K562 (cell line): ENCODE measurements at regions not wholly inside any gene's neighbourhood (a gene's known extent, or its start where the extent isn't known, plus 50 kb on each side); places are given as distances from the start of the nearest gene placed in this dataset.

Experiments used
- ATAC-seq: fragments of 200-7000 bp; cut with Tn5 transposase; 3 replicates; pipeline ENCODE4 v1.9.1; 2020; ENCODE audit warnings: moderate library complexity
- BruUV-seq: library from RNA; stranded (reverse); fragments of 400-500 nt; replicated peaks from 2 replicates; lab custom pipeline; 2021; lab: Mats Ljungman, UMichigan
- CTCF ChIA-PET: fragments of 300-600 bp; formaldehyde crosslinking; extraction: SDS; loops from one replicate; lab custom pipeline; 2021; ENCODE audit warnings: low intra/inter-chr PET ratio; lab: Yijun Ruan, JAX
- POLR2A ChIA-PET: fragments of 300-600, 350-650 bp; sonication (Branson Sonifier 250); formaldehyde crosslinking; extraction: SDS; loops from one replicate; lab custom pipeline; 2021; ENCODE audit warnings: antibody characterized with exemption, inconsistent platforms; lab: Yijun Ruan, JAX
- DNase-seq, 4 experiments: peaks; one replicate each; pipeline versions ENCODE4 v3.0.0 to v3.0.0-alpha.2; 2011 to 2018; ENCODE audit warnings: low spot score in 3 of 4, mixed read lengths in 3 of 4; ENCODE audit errors: extremely low read depth in 1 of 4
- FAIRE-seq: peaks from 2 replicates; lab custom pipeline; 2011; peaks lifted over from hg19 to GRCh38; lab: Jason Lieb, UNC
- H2AFZ ChIP-seq: 2 replicates; pipeline ENCODE4 v1.6.0; 2011; ENCODE audit warnings: low read depth, low read length, control low read depth, inconsistent platforms
- H3K27ac ChIP-seq: fragments of 200-600 bp; 3 replicates; pipeline ENCODE4 v1.8.0; 2011; ENCODE audit warnings: low read depth, mild to moderate bottlenecking, control low read depth, inconsistent platforms, low read length, moderate library complexity, mixed read lengths; ENCODE audit errors: extremely low read depth
- H3K27me3 ChIP-seq, 2 experiments: fragments of 300-600 bp in 1 of 2; 2 replicates in 1 of 2; 3 replicates in 1 of 2; pipeline versions ENCODE4 v1.6.0 to v1.8.0; 2011; ENCODE audit warnings: inconsistent platforms in 2 of 2, low read length in 2 of 2, mild to moderate bottlenecking in 1 of 2, mixed read lengths in 1 of 2, moderate library complexity in 1 of 2; ENCODE audit not compliant: control insufficient read depth in 2 of 2, insufficient read depth in 2 of 2
- H3K36me3 ChIP-seq: fragments of 300-600 bp; 3 replicates; pipeline ENCODE4 v1.8.0; 2011; ENCODE audit warnings: mild to moderate bottlenecking, low read length, inconsistent platforms; ENCODE audit not compliant: control insufficient read depth, insufficient read depth
- H3K4me1 ChIP-seq, 2 experiments: fragments of 200-600 bp in 1 of 2; replicated peaks in 1 of 2; 2 replicates in 1 of 2; 3 replicates in 1 of 2; pipeline versions ENCODE4 v1.5.1 to v1.8.0; 2011; ENCODE audit warnings: inconsistent platforms in 2 of 2, low read length in 2 of 2, mild to moderate bottlenecking in 1 of 2, mixed read lengths in 1 of 2, moderate library complexity in 1 of 2; ENCODE audit not compliant: control insufficient read depth in 2 of 2, insufficient read depth in 2 of 2
- H3K4me2 ChIP-seq: 2 replicates; pipeline ENCODE4 v1.6.1; 2011; ENCODE audit warnings: low read length, control low read depth, inconsistent platforms, mixed read lengths; ENCODE audit not compliant: insufficient read depth
- H3K4me3 ChIP-seq: fragments of 200-600 bp; sonication (generic), shearing (Covaris generic); 2 replicates; pipeline ENCODE4 v1.5.1; 2016; ENCODE audit warnings: control low read depth, inconsistent platforms
- H3K79me2 ChIP-seq: fragments of 200-600 bp; 3 replicates; pipeline ENCODE4 v1.8.0; 2011; ENCODE audit warnings: low read length, inconsistent platforms; ENCODE audit not compliant: control insufficient read depth, insufficient read depth
- H3K9ac ChIP-seq, 2 experiments: 2 replicates each; pipeline versions ENCODE4 v1.6.0 to v1.6.1; 2011; ENCODE audit warnings: low read depth in 2 of 2, low read length in 2 of 2, control low read depth in 1 of 2, inconsistent platforms in 1 of 2, mild to moderate bottlenecking in 1 of 2, mixed read lengths in 1 of 2; ENCODE audit not compliant: insufficient read depth in 1 of 2
- H3K9me1 ChIP-seq: one replicate; pipeline ENCODE4 v1.6.0; 2011; ENCODE audit warnings: inconsistent platforms, mild to moderate bottlenecking, low read length, moderate library complexity; ENCODE audit not compliant: control insufficient read depth, insufficient read depth
- H3K9me3 ChIP-seq: replicated peaks from 2 replicates; pipeline ENCODE4 v1.5.1; 2011; ENCODE audit warnings: low read depth, low read length, inconsistent platforms; ENCODE audit not compliant: control insufficient read depth, insufficient read depth
- H4K20me1 ChIP-seq: replicated peaks from 2 replicates; pipeline ENCODE4 v1.6.1; 2011; ENCODE audit warnings: low read length, inconsistent platforms, mixed read lengths; ENCODE audit not compliant: control insufficient read depth, insufficient read depth
- CSDE1 ChIP-seq, 2 experiments: fragments of 450-650 bp; IDR thresholded peaks; 2 replicates each; pipeline ENCODE4 v1.6.1; 2016; ENCODE audit warnings: mild to moderate bottlenecking in 1 of 2
- EWSR1 ChIP-seq: fragments of 450-650 bp; IDR thresholded peaks from 2 replicates; pipeline ENCODE4 v1.6.1; 2018; ENCODE audit warnings: borderline replicate concordance, mild to moderate bottlenecking, low read depth, moderate library complexity; ENCODE audit not compliant: partially characterized antibody
- POLR2A ChIP-seq: fragments of 450-650 bp; conservative IDR thresholded peaks from 2 replicates; pipeline ENCODE4 v1.6.1; 2016
- XRCC4 ChIP-seq: IDR thresholded peaks from one replicate; pipeline ENCODE4 v1.6.1; 2011; ENCODE audit not compliant: insufficient read depth, insufficient read length; ENCODE audit errors: extremely low read depth
- ZNF134 ChIP-seq: fragments of 250-450 bp; sonication (Bioruptor Pico); conservative IDR thresholded peaks from 2 replicates; pipeline ENCODE4 v1.4.0; 2020
- ZNF830 ChIP-seq: fragments of 250-450 bp; sonication (Bioruptor Pico); IDR thresholded peaks from 2 replicates; pipeline ENCODE4 v1.5.0; 2021; ENCODE audit warnings: mild to moderate bottlenecking
- WGBS: fragments of 100-300 bp; shearing (Covaris generic); methylation state at CpG from one replicate; pipeline ENCODE4 v1.1.6; 2016; ENCODE audit warnings: low coverage, mixed read lengths; ENCODE audit not compliant: insufficient coverage; ENCODE audit errors: missing lambda C conversion rate; 5-methylcytosine and 5-hydroxymethylcytosine counted together
- in situ Hi-C: fragments of 300-500 bp; cut with MboI; formaldehyde crosslinking; loops from 4 replicates; pipeline ENCODE4 v1.15.0; 2018; ENCODE audit warnings: inconsistent platforms, mixed read lengths
- intact Hi-C: fragments of 100-400 bp; cut with micrococcal nuclease; formaldehyde crosslinking; loops from 2 replicates; pipeline ENCODE4 v1.14.2; 2022
- TF ChIP-seq, protein P1 (sequence below): fragments of 250-450 bp; sonication (Bioruptor Pico); IDR thresholded peaks from 2 replicates; pipeline ENCODE4 v1.8.0; 2022; ENCODE audit warnings: inconsistent platforms, mild to moderate bottlenecking, moderate library complexity, borderline replicate concordance
- TF ChIP-seq, protein P2 (sequence below): sonication (generic); formaldehyde crosslinking; IDR thresholded peaks from 2 replicates; pipeline ENCODE4 v1.8.0; 2022; ENCODE audit warnings: missing genetic modification reagents, mild to moderate bottlenecking, moderate library complexity, borderline replicate concordance

DNA sequence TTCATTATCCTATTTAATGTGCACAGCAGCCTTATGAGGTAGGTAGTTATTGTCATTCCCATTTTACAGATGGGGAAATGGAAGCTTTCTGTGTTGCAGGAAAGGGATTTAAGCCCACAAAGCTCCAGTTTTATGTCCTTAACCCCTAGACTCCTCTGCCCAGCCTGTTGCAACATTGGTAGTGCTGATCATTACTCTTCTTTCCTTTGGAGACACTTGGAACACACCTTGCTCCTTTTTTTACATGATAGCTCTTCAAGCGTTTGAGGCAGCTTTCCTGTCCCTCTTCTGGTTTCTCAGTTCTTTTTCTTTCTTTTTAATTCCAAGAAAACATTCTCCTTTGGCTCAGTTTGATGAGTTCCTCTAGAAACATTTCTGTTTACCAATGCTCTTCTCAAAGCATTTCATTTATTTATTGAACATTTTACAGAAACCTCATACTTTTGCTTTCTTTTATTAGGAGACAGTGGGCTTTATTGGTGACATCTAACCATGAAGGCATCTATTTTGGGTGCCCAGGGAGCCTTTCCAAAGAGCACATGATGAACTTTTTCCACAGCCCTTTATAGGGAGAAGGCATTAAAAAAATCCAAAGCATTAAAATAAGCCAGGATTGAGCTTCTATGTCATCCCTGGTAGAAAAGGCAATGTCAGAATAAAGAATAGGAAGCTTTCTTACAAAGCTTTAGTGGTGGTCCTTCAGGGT lies 218.0 kb downstream of the TMEM38B start:
- DNase-seq, result no peak
- no peaks in the 10 kb centered on the region for H3K79me2 ChIP-seq
- POLR2A ChIA-PET, result no interaction called here
- intact Hi-C loops, result no loop called here
- no peaks in the 10 kb centered on the region for H3K9me1 ChIP-seq
- H2AFZ ChIP-seq, result no peak overlapping the region
- no peaks in the 10 kb centered on the region for H3K27me3 ChIP-seq
- H3K27ac ChIP-seq, result no peak overlapping the region
- in situ Hi-C loops, result no loop called here
- TF ChIP-seq EWSR1, result no peak
- TF ChIP-seq XRCC4, result no peak
- TF ChIP-seq, protein P1, sequence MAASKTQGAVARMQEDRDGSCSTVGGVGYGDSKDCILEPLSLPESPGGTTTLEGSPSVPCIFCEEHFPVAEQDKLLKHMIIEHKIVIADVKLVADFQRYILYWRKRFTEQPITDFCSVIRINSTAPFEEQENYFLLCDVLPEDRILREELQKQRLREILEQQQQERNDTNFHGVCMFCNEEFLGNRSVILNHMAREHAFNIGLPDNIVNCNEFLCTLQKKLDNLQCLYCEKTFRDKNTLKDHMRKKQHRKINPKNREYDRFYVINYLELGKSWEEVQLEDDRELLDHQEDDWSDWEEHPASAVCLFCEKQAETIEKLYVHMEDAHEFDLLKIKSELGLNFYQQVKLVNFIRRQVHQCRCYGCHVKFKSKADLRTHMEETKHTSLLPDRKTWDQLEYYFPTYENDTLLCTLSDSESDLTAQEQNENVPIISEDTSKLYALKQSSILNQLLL (CRISPR knock-in tag), result no peak
- no peak for TF ChIP-seq CSDE1 (IDR thresholded peaks at IDR 0.05)
- TF ChIP-seq, protein P2, sequence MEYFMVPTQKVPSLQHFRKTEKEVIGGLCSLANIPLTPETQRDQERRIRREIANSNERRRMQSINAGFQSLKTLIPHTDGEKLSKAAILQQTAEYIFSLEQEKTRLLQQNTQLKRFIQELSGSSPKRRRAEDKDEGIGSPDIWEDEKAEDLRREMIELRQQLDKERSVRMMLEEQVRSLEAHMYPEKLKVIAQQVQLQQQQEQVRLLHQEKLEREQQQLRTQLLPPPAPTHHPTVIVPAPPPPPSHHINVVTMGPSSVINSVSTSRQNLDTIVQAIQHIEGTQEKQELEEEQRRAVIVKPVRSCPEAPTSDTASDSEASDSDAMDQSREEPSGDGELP (CRISPR knock-in tag), result no peak
- TF ChIP-seq POLR2A, result no peak
- TF ChIP-seq ZNF134 (CRISPR knock-in tag), result no peak
- TF ChIP-seq ZNF830, result no peak
- TF ChIP-seq, all 486 proteins: peak for 0
- H3K4me2 ChIP-seq, result no peak overlapping the region
- H3K9ac ChIP-seq, result no peak overlapping the region
- ATAC-seq (no peak), FAIRE-seq (no peak)
- no peaks in the 10 kb centered on the region for H3K4me1 ChIP-seq
- WGBS, result 0% methylated on average over 1 of the region's 1 CpG
- H3K36me3 ChIP-seq, result no peaks in the 10 kb centered on the region
- no TSS peak for BruUV-seq
- CTCF ChIA-PET, result no interaction called here
- no peak overlapping the region for H3K4me3 ChIP-seq
- H3K9me3 ChIP-seq, result no peaks in the 10 kb centered on the region
- H4K20me1 ChIP-seq, result no peaks in the 10 kb centered on the region
